DOHH2 (cell line): ENCODE measurements at regions not wholly inside any gene's neighbourhood (a gene's known extent, or its start where the extent isn't known, plus 50 kb on each side); places are given as distances from the start of the nearest gene placed in this dataset.

Experiments used
- CTCF ChIP-seq: fragments of 200-600 bp; sonication (generic); IDR thresholded peaks from one replicate; pipeline ENCODE4 v1.5.1; 2014; ENCODE audit warnings: antibody characterized with exemption, mild to moderate bottlenecking, low read depth, low read length; ENCODE audit not compliant: poor library complexity, severe bottlenecking
- EZH2phosphoT487 ChIP-seq: fragments of 200-600 bp; sonication (generic); IDR thresholded peaks from 2 replicates; pipeline ENCODE4 v1.6.1; 2017; ENCODE audit warnings: borderline replicate concordance, mild to moderate bottlenecking, antibody characterized with exemption, low read length, moderate library complexity, mixed read lengths

GRCh38 chr18:71798986-71799673 is 745.0 kb downstream of the CBLN2 start:
- TF ChIP-seq CTCF: no peak
- TF ChIP-seq EZH2phosphoT487: no peak
